ENCODE measurements at regions not wholly inside any gene's neighbourhood (a gene's known extent, or its start where the extent isn't known, plus 50 kb on each side); places are given as distances from the start of the nearest gene placed in this dataset.

DNA sequence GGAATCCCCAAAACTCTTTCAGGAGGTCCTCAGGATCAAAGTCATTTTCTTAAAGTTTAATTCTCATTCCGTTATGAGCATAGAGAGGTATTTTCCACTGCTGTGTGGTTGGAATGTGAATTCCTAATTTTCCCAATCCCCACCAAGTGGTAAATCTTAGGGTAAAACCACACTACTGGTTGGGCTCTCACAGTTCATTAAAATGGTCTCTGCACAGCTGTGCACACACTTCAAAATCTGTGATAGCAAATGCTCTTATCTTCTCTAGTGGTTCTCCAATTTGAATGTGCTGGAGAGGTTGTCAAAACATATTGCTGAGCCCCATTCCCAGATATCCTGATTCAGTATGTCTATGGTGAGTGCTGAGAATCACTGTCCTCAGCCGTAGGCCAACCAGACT, 189.1 kb downstream of the BMP4 start:
- H3K36me3 ChIP-seq (ENCODE audit: control insufficient read depth, insufficient read depth, low read length): no peaks in the 10 kb centered on the region
- no peak overlapping the region for H2AFZ ChIP-seq (ENCODE audit: low read depth, low read length)
- no peak overlapping the region for H3K27ac ChIP-seq (ENCODE audit: extremely low read depth, low read depth, low read length)
- H3K9ac ChIP-seq (ENCODE audit: insufficient read depth in 1 of 2, low read depth in 2 of 2, low read length in 2 of 2): no peak overlapping the region
- in situ Hi-C loops (cut with MboI) (no loop called here), intact Hi-C loops (cut with micrococcal nuclease) (no loop called here)
- ChIA-PET CTCF (ENCODE audit: low intra/inter-chr PET ratio) (no interaction called here), POLR2A (no interaction called here)
- no peak for FAIRE-seq
- 0% methylated on average over 2 of the region's 2 CpGs for WGBS (ENCODE audit: insufficient coverage, low coverage, missing lambda C conversion rate)
- no peaks in the 10 kb centered on the region for H4K20me1 ChIP-seq (replicated peaks; ENCODE audit: control insufficient read depth, insufficient read depth, low read length)
- no peaks in the 10 kb centered on the region for H3K79me2 ChIP-seq (ENCODE audit: control insufficient read depth, insufficient read depth, low read length)
- H3K4me3 ChIP-seq: no peak overlapping the region
- no peaks in the 10 kb centered on the region for H3K27me3 ChIP-seq (ENCODE audit: control insufficient read depth in 2 of 2, insufficient read depth in 2 of 2, low read length in 2 of 2)
- no peaks in the 10 kb centered on the region for H3K9me3 ChIP-seq (replicated peaks; ENCODE audit: control insufficient read depth, insufficient read depth, low read depth, low read length)
- H3K4me2 ChIP-seq (ENCODE audit: insufficient read depth, low read length): no peak overlapping the region
- DNase-seq (ENCODE audit: extremely low read depth in 1 of 4, low spot score in 3 of 4): no peak
- BruUV-seq (replicated peaks): no TSS peak
- no peaks in the 10 kb centered on the region for H3K9me1 ChIP-seq (ENCODE audit: control insufficient read depth, insufficient read depth, low read length)
- no peaks in the 10 kb centered on the region for H3K4me1 ChIP-seq (replicated peaks in 1 of 2; ENCODE audit: control insufficient read depth in 2 of 2, insufficient read depth in 2 of 2, low read length in 2 of 2)
- no peak for ATAC-seq
- TF ChIP-seq, protein P1, sequence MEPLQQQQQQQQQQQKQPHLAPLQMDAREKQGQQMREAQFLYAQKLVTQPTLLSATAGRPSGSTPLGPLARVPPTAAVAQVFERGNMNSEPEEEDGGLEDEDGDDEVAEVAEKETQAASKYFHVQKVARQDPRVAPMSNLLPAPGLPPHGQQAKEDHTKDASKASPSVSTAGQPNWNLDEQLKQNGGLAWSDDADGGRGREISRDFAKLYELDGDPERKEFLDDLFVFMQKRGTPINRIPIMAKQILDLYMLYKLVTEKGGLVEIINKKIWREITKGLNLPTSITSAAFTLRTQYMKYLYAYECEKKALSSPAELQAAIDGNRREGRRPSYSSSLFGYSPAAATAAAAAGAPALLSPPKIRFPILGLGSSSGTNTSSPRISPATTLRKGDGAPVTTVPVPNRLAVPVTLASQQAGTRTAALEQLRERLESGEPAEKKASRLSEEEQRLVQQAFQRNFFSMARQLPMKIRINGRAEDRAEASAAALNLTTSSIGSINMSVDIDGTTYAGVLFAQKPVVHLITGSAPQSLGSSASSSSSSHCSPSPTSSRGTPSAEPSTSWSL (CRISPR knock-in tag; IDR thresholded peaks at IDR 0.05; ENCODE audit: borderline replicate concordance): no peak
- TF ChIP-seq, protein P2, sequence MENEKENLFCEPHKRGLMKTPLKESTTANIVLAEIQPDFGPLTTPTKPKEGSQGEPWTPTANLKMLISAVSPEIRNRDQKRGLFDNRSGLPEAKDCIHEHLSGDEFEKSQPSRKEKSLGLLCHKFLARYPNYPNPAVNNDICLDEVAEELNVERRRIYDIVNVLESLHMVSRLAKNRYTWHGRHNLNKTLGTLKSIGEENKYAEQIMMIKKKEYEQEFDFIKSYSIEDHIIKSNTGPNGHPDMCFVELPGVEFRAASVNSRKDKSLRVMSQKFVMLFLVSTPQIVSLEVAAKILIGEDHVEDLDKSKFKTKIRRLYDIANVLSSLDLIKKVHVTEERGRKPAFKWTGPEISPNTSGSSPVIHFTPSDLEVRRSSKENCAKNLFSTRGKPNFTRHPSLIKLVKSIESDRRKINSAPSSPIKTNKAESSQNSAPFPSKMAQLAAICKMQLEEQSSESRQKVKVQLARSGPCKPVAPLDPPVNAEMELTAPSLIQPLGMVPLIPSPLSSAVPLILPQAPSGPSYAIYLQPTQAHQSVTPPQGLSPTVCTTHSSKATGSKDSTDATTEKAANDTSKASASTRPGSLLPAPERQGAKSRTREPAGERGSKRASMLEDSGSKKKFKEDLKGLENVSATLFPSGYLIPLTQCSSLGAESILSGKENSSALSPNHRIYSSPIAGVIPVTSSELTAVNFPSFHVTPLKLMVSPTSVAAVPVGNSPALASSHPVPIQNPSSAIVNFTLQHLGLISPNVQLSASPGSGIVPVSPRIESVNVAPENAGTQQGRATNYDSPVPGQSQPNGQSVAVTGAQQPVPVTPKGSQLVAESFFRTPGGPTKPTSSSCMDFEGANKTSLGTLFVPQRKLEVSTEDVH (IDR thresholded peaks at IDR 0.05; ENCODE audit: low read depth, partially characterized antibody): no peak
- TF ChIP-seq IFI16 (CRISPR knock-in tag; IDR thresholded peaks at IDR 0.05) (no peak), FIP1L1 (IDR thresholded peaks at IDR 0.05; ENCODE audit: low read depth, low read length, poor library complexity, severe bottlenecking) (no peak), TAF1 (IDR thresholded peaks at IDR 0.05; ENCODE audit: control insufficient read depth, extremely low read depth, insufficient read depth, low read length, severe bottlenecking) (no peak), RBM17 (IDR thresholded peaks at IDR 0.05; ENCODE audit: borderline replicate concordance, low read depth, low read length) (no peak), HOXB6 (CRISPR knock-in tag; IDR thresholded peaks at IDR 0.05; ENCODE audit: borderline replicate concordance) (no peak), SMARCB1 (IDR thresholded peaks at IDR 0.05; ENCODE audit: insufficient read length, low read depth) (no peak), TBP (optimal IDR thresholded peaks at IDR 0.05; ENCODE audit: low read depth, low read length) (no peak), MIER1 (IDR thresholded peaks at IDR 0.05; ENCODE audit: low read depth) (no peak), ETV6 (IDR thresholded peaks at IDR 0.05; ENCODE audit: borderline replicate concordance in 1 of 2, low read depth in 2 of 2, low read length in 1 of 2) (no peak), ETV6 (CRISPR knock-in tag; IDR thresholded peaks at IDR 0.05; ENCODE audit: borderline replicate concordance) (no peak), NCOA4 (IDR thresholded peaks at IDR 0.05; ENCODE audit: partially characterized antibody) (no peak)
- TF ChIP-seq, protein P3, sequence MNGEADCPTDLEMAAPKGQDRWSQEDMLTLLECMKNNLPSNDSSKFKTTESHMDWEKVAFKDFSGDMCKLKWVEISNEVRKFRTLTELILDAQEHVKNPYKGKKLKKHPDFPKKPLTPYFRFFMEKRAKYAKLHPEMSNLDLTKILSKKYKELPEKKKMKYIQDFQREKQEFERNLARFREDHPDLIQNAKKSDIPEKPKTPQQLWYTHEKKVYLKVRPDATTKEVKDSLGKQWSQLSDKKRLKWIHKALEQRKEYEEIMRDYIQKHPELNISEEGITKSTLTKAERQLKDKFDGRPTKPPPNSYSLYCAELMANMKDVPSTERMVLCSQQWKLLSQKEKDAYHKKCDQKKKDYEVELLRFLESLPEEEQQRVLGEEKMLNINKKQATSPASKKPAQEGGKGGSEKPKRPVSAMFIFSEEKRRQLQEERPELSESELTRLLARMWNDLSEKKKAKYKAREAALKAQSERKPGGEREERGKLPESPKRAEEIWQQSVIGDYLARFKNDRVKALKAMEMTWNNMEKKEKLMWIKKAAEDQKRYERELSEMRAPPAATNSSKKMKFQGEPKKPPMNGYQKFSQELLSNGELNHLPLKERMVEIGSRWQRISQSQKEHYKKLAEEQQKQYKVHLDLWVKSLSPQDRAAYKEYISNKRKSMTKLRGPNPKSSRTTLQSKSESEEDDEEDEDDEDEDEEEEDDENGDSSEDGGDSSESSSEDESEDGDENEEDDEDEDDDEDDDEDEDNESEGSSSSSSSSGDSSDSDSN (IDR thresholded peaks at IDR 0.05; ENCODE audit: borderline replicate concordance in 1 of 2, low read depth in 2 of 2, low read length in 2 of 2): no peak
- TF ChIP-seq, protein P4, sequence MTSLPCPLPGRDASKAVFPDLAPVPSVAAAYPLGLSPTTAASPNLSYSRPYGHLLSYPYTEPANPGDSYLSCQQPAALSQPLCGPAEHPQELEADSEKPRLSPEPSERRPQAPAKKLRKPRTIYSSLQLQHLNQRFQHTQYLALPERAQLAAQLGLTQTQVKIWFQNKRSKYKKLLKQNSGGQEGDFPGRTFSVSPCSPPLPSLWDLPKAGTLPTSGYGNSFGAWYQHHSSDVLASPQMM (CRISPR knock-in tag; IDR thresholded peaks at IDR 0.05): no peak
